GM21737 (cell line): ENCODE measurements at regions not wholly inside any gene's neighbourhood (a gene's known extent, or its start where the extent isn't known, plus 50 kb on each side); places are given as distances from the start of the nearest gene placed in this dataset.
"Not testable (repeated sequence)": the region's sequence is repeated elsewhere in the genome, so short reads cannot be mapped to it uniquely, and the experiment has no call there.

ENCODE experiments used
- ATAC-seq: cut with Tn5 transposase; IDR thresholded peaks from one replicate; pipeline ENCODE4 v1.9.1; 2021; ENCODE audit warnings: mild to moderate bottlenecking, moderate library complexity; ENCODE audit not compliant: unreplicated experiment

DNA sequence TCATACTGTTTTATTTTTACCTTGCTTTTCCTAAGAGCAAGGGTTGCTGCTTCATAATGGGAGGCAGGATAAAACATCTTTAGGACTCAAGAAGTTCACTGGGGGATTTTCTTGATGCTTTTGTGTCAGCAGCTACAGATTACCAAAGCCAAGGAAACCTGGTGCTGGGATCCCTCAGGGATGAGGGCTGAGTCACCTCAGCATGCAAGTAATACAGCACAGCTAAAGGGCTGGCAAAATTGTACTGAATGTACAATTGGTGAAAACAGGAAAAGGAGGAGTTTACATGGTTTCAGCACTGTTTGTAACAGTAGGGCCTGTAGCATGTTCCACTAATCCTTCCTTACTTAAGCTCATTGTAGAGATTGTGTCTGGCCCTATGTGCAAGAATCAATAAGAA, 1056.8 kb downstream of the SORCS1 start:
- no peak for ATAC-seq

DNA sequence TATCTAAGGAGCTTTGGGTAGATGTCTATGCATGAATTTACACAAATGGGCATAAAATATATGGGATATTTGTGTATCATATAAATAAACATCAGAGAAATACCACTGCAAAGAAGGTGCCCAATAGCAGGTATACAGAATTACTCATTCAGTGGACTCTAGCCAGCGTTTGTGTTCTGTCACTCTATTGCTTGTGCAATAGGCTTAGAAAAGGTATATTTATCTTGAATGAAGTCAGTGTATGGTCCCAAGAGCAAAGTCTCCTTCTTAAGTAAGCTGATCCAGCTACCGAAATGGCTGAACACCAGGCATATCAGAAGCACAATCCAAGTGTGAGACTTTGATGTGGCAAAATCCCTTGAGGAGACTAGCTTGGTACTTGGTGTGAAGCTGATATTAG, 1058.4 kb downstream of the SORCS1 start:
- no peak for ATAC-seq

DNA sequence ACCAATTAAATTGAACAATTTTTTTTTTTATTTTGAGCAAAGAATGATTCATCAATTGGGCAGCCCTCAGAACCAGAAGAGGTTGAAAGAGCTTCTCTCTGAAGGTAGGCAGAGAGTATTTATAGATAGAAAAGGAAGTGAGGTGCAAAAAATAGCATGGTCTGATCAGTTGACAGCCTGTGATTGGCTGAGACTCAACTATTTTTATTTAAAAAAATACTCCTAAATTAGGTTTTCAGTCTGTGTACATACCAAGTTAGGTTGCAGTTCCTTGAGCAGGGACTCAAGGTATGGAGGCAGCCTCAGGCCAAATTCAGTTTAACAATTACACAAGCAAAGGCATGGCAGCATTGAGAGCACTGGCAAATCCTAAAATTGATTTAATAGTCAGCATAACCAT, 1074.7 kb downstream of the SORCS1 start:
- no peak for ATAC-seq

- no peak for ATAC-seq
Measured at GRCh38 chr10:106086391-106086790, 1078.1 kb downstream of the SORCS1 start.

- ATAC-seq, result no peak
Measured at GRCh38 chr10:106083572-106083971, 1080.9 kb downstream of the SORCS1 start.

- ATAC-seq, result no peak
Measured at GRCh38 chr10:106082865-106083264, 1081.6 kb downstream of the SORCS1 start.

GRCh38 chr10:106078895-106079576, 1085.5 kb downstream of the SORCS1 start:
- no peak for ATAC-seq

DNA sequence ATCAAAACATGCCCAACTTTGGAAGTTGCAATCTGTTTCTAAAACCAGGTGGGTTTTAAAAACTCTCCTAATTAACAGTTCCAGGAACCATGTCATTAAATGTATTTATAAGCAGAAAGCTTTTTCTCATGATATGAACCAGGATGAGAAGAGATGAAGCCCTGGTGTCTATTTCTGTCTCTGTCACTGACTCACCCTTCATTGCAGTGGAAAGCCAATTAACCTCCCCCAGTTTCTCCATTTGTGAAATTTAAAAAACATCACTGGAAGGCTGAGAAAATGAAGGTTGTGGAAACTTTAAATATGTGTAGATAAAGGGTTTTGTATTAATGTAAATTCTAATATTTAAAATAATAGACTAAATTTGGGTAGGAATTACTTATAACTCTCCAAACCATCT, 1088.0 kb downstream of the SORCS1 start:
- ATAC-seq, result no peak

GRCh38 chr10:106053061-106053460, 1111.4 kb downstream of the SORCS1 start:
- ATAC-seq, result no peak

DNA sequence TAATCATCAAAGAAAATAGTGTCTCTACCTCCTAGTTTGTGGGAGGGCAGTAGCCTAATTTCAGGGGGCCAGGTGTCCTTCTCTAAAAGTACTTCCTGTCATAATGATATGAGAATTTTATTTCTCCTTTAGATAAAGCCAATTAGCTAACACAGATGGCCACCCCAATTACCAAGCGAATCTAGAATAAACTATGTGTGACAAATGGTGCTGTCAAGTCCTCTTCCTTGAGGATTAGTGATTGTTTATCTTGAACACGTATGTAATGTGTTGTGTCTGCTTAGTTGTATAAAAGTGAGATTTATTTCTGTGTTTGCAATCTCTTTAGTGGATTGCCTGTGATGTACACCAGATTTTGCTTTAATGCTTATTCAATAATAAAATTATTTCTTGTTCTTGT, 1120.0 kb downstream of the SORCS1 start:
- ATAC-seq, result no peak

- no peak for ATAC-seq
Measured at GRCh38 chr10:106043863-106044262, 1120.6 kb downstream of the SORCS1 start.

- no peak for ATAC-seq
Measured at GRCh38 chr10:106038246-106038645, 1126.3 kb downstream of the SORCS1 start.

DNA sequence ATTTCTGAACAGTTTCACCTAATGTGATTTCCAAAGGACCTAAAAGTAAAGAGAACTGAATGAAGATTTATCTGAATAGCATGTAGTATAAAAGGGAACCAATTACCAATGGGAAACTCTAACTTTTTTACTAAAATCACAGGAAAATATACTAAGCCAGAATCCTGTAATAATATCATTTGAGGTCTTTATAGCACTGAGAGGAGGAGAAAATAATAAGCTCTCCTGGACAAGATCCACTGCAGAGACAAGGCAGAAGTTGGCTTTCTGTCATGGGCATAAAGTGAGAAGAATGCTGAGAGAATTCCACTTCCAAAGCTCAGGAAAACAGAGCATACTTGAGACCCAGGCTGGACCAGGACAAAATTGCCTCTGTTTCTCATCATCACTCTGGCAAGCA, 1131.4 kb downstream of the SORCS1 start:
- ATAC-seq, result no peak

- ATAC-seq, result no peak
Measured at GRCh38 chr10:106032450-106033002, 1132.0 kb downstream of the SORCS1 start.

DNA sequence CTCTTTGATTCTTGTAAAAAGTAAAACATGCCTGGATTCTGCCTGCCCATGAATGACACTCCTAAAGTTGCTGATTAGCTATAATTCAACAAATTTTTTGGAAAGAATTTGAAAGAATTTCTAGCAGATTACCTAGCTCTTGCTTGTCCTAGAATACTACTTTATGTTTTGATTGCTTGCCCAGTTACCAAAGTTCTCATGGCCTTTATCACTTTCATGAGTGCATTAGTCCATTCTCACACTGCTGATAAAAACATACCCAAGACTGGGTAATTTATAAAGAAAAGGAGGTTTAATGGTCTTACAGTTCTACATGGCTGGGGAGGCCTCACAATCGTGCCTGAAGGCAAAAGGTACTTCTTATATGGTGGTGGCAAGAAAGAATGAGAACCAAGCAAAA, 1137.3 kb downstream of the SORCS1 start:
- no peak for ATAC-seq

- no peak for ATAC-seq
Measured at GRCh38 chr10:106025208-106025811, 1139.2 kb downstream of the SORCS1 start.

DNA sequence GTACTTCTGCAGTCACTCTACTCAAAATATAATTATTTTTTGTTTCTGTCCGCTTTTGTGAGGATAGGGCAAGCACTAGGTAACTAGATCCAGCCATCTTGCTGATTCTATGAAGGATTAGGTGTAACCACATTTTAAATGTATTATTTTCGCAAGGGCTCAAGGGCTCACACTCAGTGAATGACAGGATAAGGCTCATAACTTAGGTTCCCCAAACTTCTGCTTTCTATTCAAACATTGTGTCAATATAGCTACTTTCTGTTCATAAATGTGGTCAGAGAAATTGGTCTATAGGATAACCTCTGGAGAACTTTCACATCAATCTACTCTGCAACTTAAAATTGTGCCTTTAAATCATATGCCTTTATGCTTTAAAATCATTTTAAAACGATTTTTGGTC, 1141.2 kb downstream of the SORCS1 start:
- ATAC-seq, result no peak

GRCh38 chr10:106019559-106019958, 1144.9 kb downstream of the SORCS1 start:
- not testable (repeated sequence) for ATAC-seq

DNA sequence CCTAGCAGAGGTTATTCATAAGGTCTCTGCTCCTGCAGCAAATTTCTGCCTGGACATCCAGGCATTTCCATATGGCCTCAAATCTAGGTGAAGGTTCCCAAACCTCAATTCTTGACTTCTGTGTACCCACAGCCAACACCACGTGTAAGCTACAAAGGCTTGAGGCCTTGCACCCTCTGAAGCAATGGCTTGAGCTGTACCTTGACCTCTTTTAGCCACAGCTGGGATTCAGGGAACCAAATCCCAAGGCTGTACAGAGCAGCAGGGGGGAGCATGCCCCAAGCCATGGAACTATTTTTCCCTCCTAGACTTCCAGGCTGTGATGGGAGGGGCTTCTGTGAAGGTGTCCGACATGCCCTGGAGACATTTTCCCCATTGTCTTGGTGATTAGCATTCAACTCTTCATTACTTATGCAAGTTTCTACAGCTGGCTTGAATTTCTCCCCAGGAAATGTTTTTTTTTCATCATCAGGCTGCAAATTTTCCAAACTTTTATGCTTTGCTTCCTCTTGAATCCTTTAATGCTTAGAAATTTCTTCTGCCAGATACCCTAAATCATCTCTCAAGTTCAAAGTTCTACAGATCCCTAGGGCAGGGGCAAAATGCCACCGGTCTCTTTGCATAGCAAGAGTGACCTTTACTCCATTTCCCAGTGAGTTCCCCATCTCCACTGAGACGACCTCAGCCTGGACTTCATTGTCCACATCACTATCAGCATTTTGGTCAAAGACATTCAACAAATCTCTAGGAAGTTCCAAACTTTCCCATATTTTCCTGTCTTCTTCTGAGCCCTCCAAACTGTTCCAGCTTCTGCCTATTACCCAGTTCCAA, 1148.9 kb downstream of the SORCS1 start:
- ATAC-seq, result not testable (repeated sequence)

DNA sequence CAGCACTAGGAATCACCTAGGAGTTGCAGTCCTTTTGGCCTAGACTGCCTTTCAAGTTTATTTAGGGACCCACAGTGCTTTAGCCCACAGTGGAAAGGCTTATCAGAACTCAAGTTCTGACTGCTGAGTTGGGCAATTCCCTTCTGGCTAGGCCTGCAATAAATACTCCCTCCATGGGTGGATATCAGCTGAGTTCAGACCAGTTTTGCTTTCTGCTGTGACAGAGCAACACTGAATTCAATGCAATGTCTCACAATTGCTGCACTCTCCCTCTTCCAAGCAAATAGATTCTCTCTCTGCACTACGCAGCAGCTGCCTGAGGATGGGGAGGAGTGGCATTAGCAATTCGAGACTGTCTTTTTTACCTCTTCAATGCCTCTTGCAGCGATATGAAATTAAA, 1153.3 kb downstream of the SORCS1 start:
- ATAC-seq, result no peak

- no peak for ATAC-seq
Measured at GRCh38 chr10:106000721-106001120, 1163.8 kb downstream of the SORCS1 start.

DNA sequence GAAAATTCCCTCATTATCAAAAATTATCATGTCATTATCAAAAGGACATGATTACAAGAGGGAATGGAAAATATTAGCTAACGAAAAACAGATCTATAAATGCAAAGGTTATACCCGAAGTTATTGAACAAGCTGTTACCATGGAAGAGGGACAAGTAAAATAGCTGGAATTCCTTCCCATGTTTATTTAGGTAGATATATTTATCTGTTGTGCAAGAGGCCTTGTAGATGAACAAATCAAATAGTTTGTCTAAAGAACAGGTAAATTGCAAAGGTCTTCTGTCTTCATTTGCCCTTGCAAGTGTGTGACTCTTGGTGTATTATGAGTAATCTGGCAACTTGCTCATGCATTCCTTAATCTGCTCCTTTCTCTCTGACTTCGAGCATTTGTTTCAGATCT, 1170.9 kb downstream of the SORCS1 start:
- no peak for ATAC-seq
